Activated naive CD4-positive, alpha-beta T cell (primary cell): ENCODE measurements at regions not wholly inside any gene's neighbourhood (a gene's known extent, or its start where the extent isn't known, plus 50 kb on each side); places are given as distances from the start of the nearest gene placed in this dataset.
"Not testable (repeated sequence)": the region's sequence is repeated elsewhere in the genome, so short reads cannot be mapped to it uniquely, and the experiment has no call there.

Experiments used
- DNase-seq, 4 experiments: peaks; one replicate each; lab custom pipeline; 2025; lab: John Stamatoyannopoulos, UW

DNA sequence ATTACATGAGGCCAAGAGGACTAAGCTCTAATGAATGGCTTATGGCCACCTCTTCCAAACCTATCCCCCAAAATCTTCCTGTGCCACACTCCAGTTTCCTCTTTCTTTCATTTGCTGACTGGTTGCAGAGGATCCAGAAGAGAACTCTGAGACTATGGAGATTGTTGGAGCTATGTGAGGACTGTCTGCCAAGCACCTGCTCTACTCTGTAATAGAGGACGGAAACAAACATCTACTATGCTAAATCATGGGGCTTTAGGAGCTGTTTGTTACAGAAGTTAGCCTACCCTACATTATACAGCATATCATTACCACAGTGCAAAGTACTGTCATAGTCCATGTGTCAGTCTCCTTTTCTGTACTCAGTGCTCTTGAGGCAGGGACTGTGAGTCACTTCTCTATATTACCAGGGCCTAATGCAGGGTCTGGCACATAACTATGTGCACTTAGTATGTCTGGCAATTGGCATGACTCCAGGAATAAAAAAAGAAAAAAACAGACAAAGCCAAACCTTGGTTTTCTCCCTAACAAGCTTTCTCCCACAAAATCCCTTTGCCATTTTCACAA, 95.1 kb downstream of the RPAP3 start:
- DNase-seq = no peak

DNA sequence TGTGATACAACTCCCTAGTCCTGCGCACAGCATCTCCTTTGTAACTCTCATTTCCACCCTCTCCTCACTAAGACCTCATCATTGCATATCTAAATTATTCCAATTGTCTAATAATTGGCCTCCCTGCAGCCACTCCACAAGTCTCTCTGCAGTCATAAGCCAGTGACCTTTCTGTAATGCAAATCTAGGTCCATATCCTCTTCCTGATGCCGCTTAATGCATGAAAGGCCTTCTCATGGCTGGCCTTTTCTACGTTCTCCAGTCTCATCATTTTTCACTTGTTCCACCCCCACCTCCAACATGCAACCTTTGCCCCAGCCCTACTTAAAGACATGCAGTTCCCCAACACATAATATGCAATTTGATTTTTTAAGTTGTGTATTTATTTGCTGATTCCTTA, 96.0 kb downstream of the RPAP3 start:
- DNase-seq = no peak

DNA sequence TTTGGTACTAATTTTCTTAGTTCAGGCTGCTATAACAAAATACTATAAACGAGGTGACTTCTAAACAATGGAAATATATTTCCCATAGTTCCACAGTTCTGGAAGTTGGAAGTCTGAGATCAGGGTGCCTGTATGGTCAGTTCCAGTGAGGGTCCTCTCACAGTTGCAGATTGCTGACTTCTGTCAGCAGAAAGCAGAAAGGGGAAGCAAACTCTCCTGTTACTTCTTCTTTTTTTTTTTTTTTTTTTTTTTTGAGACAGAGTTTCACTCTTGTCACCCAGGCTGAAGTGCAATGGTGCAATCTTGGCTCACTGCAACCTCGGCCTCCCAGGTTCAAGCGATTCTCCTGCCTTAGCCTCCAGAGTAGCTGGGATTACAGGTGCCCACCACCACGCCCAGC, 97.2 kb downstream of the RPAP3 start:
- DNase-seq = not testable (repeated sequence)

DNA sequence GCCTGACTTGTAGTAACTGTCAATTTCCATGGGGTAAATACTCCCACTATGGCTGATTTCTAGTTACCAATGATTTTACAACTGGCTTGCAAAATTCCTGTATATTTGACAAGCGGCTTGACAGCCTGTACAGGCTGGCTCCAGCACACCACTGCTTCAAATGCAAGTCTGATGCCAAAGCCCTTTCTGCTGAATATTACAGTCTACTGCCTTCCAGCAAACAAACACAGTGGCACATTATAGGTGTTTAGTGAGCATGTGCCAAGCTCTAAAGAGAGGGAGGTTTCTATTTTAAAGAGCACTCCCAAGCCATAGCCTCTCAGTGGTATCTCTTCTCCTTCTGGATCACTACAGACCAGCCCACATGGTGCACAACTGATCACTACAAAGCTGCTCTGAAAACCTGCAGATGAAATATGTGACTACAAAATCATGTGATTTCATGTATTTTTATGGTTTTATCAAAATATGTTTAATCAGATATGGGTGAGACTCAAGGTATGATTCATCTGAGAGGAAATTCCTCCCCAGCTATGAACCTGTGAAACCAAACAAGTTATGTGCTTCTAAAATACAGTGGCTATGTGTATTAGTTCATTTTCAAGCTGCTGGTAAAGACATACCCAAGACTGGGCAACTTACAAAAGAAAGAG, 101.5 kb downstream of the RPAP3 start:
- no peak for DNase-seq

DNA sequence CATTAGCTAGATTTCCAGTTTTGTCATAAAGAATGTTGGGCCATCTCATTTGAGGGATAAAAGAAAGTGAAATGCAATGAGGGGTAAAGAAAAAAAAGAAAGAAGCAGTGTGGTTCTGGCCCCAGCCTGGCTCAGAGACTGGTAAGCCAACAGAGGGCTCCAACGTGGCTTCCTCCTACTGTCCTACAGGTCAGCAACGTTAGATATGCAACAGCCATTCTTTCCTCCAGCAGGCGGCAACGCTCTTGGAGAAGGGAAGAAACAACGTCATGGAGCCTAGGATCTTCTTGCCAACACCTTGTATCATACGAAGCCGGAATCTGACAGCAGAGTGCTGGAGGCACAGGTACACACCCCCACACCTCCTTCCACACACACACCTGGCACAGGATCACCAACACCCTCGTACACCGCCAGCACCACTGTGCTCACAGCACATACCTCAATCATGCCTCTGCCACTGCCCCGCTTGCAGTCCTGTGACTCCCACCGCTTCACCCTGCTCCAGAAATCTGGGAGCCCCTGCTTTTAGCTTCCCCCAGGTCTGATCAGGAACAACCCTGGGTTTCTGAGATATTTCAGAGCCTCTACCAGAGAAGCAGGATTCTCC, 102.8 kb downstream of the RPAP3 start:
- no peak for DNase-seq

DNA sequence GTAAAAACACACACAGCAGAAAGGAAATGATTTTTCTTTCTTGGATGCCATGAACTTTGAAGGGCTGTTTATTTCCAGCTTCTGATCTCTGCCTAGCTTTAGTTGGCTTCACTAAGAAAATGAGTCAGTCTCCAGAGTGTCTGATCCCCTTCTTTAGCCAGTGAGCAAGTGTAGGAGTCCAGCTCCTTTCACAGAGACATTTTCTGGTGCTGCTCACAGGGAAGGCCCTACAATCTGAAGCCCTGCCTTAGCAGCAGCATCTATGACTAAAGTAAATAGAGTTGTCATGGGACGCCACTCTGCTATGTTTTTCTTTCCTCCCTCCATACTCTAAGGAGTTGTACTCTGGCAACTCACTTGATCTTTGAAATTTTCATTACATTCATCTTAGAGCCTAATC, 103.5 kb downstream of the RPAP3 start:
- no peak for DNase-seq

DNA sequence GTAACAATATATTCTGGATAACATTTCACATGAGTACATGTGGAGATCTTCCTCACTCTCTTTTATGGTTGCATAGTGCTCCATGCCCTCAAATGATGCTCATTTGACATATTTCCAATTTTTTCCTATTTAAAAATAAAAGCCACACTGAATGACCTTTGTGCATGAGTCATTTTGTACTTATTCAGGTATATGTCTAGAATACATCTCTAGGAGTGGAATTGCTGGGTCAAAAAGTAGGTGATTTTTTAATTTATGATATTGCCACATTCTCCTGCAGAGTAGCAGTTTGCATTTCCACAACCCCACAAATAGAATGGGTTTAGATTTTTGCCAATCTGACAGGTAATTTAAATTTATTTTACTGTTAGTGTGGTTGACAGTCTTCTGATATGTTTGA, 104.8 kb downstream of the RPAP3 start:
- no peak for DNase-seq

DNA sequence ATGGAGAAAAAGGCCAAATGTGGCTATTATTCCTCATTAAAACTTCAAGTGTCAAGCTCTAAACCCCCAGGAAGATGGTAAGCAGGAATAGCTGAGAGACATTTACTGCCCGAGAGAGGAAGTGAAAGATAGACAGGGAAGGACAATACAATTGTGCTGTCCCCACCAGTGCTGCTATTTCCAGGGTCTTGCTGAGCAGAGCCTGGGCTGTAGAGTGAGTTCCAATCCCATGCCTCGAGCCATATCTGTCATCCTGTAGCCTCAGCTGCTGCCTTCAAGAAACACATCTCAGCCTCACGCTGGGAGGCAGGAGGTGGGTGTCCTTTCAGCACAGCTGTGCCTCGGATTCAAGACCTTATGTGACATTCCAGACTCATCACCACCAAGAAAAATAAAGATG, 114.0 kb downstream of the RPAP3 start:
- DNase-seq = no peak

DNA sequence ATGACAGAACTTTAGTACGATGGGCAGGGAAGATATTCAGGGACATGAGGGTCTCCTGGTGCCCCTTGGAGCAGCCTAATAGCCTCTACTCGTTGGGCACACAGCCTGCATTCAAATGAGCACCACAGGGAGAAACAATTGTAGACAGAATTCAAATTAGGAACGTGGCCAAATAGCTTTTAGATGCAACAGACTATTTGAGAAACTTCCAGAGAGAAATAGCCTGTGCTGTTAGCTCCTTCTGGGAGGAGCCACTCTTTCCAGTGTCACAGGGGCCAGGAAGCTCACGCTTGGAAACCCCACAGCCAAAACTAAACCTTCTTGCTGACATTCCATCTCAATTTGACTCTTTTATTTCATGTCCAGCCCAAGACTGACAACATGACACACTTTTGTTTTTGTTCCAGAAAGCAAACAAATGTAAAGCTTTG, 114.5 kb downstream of the RPAP3 start:
- no peak for DNase-seq

DNA sequence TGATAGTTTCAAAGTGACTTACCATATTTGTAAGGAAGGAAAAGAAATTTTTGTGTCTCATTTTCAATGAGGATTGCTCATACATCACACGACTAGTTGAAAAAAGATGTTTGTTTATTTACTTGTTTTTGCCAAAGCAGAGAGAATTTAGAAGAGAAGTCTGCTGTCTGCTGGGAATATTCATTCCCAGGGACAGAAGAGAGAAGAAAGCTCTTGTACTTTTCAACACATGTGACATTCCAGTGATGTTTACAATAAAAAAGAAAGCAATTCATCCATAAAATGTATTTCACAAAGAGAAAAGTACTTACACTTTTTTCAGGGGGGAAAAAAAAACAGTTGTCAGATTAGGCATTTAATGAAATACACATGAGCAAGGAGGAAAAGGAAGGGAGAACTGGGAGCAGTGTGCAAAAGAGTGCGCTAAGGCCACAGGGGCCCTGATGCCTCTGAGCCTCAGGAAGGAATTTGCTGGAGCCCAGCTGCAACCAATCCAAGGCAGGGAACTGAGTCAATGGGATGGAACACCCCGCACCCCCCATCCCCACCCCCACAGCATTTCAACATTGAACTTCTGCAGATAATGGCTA, 115.0 kb downstream of the RPAP3 start:
- DNase-seq = no peak

DNA sequence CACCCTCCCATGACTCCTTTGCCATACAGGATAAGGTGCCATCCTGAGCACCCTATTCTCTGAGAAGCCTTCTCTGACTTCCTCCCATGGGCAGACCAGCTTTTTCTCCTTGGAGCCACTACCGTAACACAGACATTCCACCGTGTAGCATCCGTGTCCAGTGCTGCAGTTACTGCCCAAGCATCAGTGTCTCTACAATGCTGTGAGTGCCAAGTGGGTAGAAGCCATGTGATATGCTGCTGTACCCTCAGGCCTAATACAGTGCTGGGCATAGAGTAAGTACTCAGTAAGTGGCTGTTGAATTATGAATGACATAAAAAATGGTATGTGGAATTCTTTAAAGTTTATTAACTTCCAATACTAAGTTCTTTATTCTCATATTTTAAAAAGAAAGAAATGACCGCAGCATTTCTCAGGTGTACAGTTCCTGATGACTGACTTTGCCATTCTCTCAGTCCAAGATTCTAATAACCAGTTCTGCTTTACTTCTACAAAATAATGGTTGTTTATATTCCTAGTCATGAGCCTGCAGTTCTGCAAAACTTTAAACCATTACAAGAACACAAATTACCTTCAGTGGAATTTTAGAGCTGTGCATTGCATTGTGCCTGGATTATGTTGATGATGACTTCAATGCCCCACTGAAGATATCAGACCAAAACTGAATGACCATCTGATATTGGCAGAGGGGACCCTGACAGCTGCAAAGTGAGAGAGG, 118.7 kb downstream of the RPAP3 start:
- DNase-seq = no peak

DNA sequence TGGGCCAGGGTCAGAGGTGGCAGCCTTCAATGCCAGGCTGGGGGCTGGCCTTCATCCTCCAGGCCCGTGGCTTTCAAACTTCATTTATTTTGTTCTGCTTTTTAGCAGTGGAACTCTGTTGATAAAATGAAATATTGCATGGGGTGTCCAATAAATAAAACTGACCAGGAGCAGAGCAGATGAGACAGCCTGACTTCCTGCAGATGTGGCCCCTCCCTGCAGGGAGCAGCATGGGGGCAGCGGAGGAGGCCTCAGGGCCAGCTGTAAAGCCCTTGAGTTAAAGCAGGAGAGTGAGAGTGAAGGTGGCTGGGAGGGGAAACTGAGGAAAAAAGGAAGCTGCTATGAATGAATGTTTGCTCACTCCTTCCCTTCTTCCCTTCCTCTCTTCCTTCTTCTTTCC, 120.3 kb downstream of the RPAP3 start:
- DNase-seq = no peak

DNA sequence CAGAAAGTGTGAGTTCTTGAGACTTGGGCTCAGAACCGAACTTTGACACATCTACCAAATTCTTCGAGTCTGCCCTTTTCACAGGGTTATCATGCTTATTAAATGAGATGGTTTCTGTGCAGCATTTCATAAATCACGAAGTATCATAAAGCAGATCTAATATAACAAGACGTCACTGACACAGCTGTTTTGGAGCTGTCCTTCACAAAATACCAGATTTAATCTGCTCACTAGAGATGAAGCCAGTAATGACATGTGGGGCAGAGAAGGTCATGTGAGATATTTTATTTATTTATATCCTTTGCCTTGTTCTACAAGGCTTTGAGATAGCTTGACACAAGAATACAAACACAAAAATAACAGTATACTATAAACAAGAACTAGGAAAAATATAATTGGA, 127.0 kb downstream of the RPAP3 start:
- DNase-seq = no peak

DNA sequence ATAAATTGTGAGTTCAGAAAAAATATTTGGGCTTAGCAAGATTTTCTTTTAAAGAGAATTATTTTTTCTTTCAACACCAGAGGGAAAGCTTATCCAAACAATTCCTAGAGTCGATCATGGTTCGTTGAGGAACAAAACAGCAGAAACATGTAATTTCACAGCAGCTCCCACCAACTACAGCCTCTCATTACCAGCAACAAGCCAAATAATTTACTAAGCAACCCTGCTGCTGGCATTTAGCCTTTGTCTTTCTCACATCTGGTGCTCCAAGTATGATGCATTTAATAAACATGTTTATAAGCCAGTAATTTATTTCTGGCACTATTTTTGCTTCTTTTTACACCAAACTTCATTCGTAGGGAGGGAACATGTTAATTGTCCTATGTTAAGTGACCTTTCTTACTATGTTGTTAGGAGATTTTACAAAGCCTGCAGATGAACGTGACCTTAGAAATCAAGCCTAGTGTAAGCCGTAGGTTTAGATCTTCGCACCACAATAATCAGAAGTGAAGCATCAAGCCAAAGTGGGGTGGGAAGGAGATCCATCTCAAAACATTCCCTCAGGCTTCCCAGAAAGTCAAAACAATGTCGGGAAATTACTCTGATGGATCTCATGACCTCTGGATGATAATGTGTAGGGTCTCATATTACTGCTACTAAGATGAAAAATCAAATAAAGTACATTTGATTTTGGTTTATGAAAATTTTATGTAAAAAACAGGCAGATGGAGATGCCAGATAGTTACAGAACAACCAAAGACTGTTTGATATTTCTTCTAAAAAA, 128.4 kb downstream of the RPAP3 start:
- no peak for DNase-seq

DNA sequence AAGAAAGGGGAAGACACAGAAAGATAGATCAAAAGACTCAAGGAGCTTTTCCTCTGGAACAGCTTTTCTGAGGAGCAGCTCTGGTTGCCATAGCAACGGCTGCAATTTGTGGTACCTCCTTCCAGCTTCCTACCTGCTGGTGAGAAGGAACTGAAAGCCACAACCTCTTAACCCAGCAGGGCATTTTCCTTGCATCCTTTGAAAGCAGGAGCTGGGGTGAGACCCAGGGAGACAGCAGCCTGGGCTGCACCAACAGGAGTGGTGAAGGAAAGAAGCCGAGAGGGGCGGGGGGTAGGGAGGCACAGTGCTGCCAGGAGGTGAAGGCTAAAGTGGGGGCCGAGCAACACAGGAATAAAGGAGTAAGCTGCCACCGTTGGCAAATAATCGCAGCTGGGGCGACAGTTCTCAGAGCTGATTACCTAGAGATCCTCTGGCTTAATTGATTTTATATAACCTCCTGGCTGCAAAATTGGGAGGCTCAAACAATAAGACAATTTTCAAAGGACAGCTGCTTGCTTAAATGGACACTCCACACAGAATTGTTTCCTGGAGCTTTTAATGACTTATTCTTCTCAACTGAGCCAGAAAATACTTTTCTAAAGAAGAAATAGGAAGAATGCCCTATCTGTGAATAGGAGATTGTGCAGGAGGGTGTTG, 129.4 kb downstream of the RPAP3 start:
- no peak for DNase-seq

DNA sequence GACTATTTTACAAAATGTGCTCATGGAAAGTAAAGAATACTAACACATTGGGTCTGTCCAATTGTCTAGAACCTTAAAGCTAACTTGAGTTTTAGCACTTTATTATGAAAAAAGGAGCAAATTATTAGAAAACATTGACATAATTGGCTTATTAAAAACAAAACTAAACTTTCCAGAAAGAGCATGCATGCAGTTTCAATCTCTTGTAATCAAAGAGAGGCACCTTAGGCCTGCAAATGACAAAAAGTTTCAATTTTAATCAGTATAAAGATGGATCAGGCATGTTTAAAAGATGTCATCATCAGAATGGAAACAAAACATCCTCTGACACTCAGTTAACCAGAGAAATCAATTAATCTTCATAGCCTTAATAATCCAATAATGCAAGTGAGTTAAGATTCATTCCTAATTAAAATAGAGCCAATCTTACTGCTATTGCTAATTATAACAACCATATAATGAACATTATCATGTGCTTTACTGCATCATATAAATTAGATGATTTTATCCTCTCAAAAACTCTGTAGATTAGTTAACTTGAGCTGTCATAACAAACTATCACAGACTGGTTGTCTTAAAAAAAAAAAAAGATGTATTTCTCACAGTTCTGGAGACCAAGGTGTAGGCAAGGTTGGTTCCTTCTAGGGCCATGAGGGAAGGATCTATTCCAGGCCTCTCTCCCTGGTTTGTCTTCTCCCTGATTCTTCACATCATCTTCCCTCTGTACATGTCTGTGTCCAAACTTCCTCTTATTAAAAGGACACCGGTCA, 131.4 kb downstream of the RPAP3 start:
- no peak for DNase-seq

DNA sequence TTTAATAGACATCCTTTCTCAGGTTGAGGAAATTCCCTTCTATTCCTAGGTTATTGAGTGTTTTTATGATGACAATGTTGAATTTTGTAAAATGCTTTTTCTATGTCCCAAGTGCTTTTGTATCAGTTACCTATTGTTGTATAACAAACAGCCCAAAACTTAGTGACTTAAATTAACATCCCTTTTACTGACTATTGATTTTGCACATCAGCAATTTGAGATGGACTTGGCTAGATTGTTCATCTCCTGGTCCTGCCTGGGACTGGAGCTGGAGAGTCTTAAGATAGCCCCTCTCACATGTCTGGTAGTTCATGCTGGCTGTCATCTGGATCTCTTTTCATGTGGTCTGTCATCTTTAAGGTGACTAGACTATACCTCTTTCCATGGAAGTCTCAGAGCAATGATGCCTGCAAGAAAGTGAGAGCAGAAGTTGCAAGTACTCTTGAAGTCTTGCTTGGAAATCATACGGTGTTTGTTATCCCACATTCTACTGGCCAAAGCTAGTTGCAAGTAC, 132.6 kb downstream of the RPAP3 start:
- DNase-seq = no peak

DNA sequence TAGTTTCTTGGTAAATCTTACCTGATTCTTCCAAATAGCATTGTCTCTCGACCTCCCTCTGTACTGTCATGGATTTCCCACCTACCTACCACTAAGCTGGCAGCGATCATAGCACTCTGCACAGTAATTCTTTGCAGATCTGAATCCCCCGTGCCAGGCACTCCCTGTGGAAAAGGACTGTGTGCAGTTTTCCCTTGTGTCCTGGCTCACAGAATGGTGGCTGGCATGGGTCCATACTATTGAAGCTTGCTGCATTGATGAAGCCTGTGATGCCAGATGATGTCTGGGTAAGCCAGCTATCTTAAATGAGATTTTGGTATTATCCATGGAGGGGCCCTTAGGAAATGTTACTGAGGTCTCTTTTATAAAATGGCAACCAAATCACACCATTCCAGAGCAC, 135.7 kb downstream of the RPAP3 start:
- DNase-seq = no peak

DNA sequence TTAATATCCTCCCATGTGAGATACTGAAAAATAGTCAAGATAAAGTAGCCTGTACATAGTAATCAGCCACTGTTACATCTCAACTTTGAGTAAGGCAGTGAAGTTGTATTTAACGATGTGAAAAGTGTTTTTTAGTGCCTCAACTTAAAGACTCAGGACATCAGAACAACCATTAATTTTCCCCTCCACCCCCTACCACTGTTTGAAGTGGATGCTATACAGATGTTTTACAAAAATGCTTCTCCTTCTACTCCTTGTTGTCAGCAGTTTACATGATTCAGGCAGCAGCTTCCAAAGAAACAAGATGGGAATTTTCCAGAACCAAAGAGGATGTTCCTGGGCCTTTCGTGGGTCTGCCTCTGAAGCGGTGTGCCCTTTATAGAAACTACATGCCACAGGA, 143.6 kb downstream of the RPAP3 start:
- DNase-seq = no peak

DNA sequence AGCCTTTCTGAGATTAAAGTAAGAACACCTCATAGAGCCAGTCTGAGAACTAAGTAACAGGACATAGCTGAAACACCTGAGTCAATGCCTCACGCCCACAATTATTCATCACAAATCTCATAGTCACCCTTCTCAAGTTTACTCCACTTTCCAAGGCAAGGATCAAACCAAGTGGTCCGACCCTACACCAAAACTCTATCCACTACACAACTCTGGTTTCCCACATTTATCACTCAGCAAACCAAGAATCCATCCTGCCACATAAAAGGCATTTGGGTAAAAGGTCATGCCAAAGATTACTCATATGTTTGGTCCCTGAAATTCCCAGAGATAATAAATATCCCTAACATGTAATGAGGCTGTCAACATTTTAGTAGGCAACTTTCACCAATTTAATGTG, 144.1 kb downstream of the RPAP3 start:
- DNase-seq = no peak
